ENCODE measurements at regions not wholly inside any gene's neighbourhood (a gene's known extent, or its start where the extent isn't known, plus 50 kb on each side); places are given as distances from the start of the nearest gene placed in this dataset.

- BruUV-seq (replicated peaks) = no TSS peak
- DNase-seq (ENCODE audit: low read depth, low spot score) = no peak
- in situ Hi-C loops (cut with HindIII; ENCODE audit: low pct_unique_long_range_greater_than_20kb, low sequenced_read_pairs) = no loop called here
- Histone ChIP-seq H3K27ac (ENCODE audit: low read length) (no peak overlapping the region), H3K36me3 (ENCODE audit: control insufficient read depth, insufficient read depth, low read length) (no peaks in the 10 kb centered on the region), H3K4me3 (ENCODE audit: low read depth in 2 of 2, low read length in 2 of 2) (no peak overlapping the region), H3K9me3 (ENCODE audit: control insufficient read depth, insufficient read depth, low read depth, low read length) (no peaks in the 10 kb centered on the region), H3K27me3 (ENCODE audit: control insufficient read depth, insufficient read depth, low read length) (no peaks in the 10 kb centered on the region), H3K4me1 (ENCODE audit: control insufficient read depth, insufficient read depth, low read length) (no peaks in the 10 kb centered on the region)
- CTCF ChIA-PET = no interaction called here
- POLR2A ChIA-PET = no interaction called here
- intact Hi-C loops (cut with micrococcal nuclease; ENCODE audit: unreplicated experiment) = no loop called here
- TF ChIP-seq SIN3A (IDR thresholded peaks at IDR 0.05; ENCODE audit: borderline replicate concordance, insufficient read depth, low read depth, low read length) = no peak
- TF ChIP-seq TCF7L2 (IDR thresholded peaks at IDR 0.05; ENCODE audit: low read depth, low read length) = no peak
- no peak for TF ChIP-seq CTCF (IDR thresholded peaks at IDR 0.05)
- no peak for TF ChIP-seq REST (IDR thresholded peaks at IDR 0.05; ENCODE audit: insufficient read depth in 1 of 2, low read depth in 2 of 2, low read length in 1 of 2)
- TF ChIP-seq POLR2AphosphoS5 (IDR thresholded peaks at IDR 0.05; ENCODE audit: low read depth, low read length) = no peak
- no peak for ATAC-seq
Measured at GRCh38 chr1:81044708-81045107, 756.0 kb upstream of the ADGRL2 start.

- in situ Hi-C loops (cut with HindIII; ENCODE audit: low pct_unique_long_range_greater_than_20kb, low sequenced_read_pairs) (no loop called here), intact Hi-C loops (cut with micrococcal nuclease; ENCODE audit: unreplicated experiment) (no loop called here)
- no peaks in the 10 kb centered on the region for H3K9me3 ChIP-seq (ENCODE audit: control insufficient read depth, insufficient read depth, low read depth, low read length)
- POLR2A ChIA-PET = no interaction called here
- H3K27ac ChIP-seq (ENCODE audit: low read length) = no peak overlapping the region
- DNase-seq (ENCODE audit: low read depth, low spot score) (no peak), ATAC-seq (no peak)
- CTCF ChIA-PET = no interaction called here
- H3K4me3 ChIP-seq (ENCODE audit: low read depth in 2 of 2, low read length in 2 of 2) = no peak overlapping the region
- H3K4me1 ChIP-seq (ENCODE audit: control insufficient read depth, insufficient read depth, low read length) = no peaks in the 10 kb centered on the region
- TF ChIP-seq CTCF (IDR thresholded peaks at IDR 0.05) (no peak), REST (IDR thresholded peaks at IDR 0.05; ENCODE audit: insufficient read depth in 1 of 2, low read depth in 2 of 2, low read length in 1 of 2) (no peak), TCF7L2 (IDR thresholded peaks at IDR 0.05; ENCODE audit: low read depth, low read length) (no peak), SIN3A (IDR thresholded peaks at IDR 0.05; ENCODE audit: borderline replicate concordance, insufficient read depth, low read depth, low read length) (no peak), POLR2AphosphoS5 (IDR thresholded peaks at IDR 0.05; ENCODE audit: low read depth, low read length) (no peak)
- no peaks in the 10 kb centered on the region for H3K36me3 ChIP-seq (ENCODE audit: control insufficient read depth, insufficient read depth, low read length)
- no peaks in the 10 kb centered on the region for H3K27me3 ChIP-seq (ENCODE audit: control insufficient read depth, insufficient read depth, low read length)
- no TSS peak for BruUV-seq (replicated peaks)
Measured at GRCh38 chr1:81042225-81042624, 758.5 kb upstream of the ADGRL2 start.

Data from Panc1 (cell line).